A549 (cell line): ENCODE measurements at regions not wholly inside any gene's neighbourhood (a gene's known extent, or its start where the extent isn't known, plus 50 kb on each side); places are given as distances from the start of the nearest gene placed in this dataset.

ENCODE experiments used
- CHD2 ChIP-seq: fragments of 150-350 bp; IDR thresholded peaks from 2 replicates; pipeline ENCODE4 v1.6.1; 2014; ENCODE audit warnings: low read length; ENCODE audit not compliant: partially characterized antibody
- FOSL2 ChIP-seq, 2 experiments: fragments of 450-650 bp in 1 of 2; fragments of >200 bp in 1 of 2; sonication (Bioruptor Twin) in 1 of 2; formaldehyde crosslinking; IDR thresholded peaks; 2 replicates each; pipeline versions ENCODE4 v1.5.0 to v1.6.1; 2016 to 2020; ENCODE audit warnings: mild to moderate bottlenecking in 1 of 2, moderate library complexity in 1 of 2
- HDAC2 ChIP-seq: fragments of 200-600 bp; sonication (generic); IDR thresholded peaks from 2 replicates; pipeline ENCODE4 v1.6.1; 2016
- JUN ChIP-seq, 2 experiments: fragments of >200 bp; sonication (Bioruptor Twin); formaldehyde crosslinking; IDR thresholded peaks; 2 replicates in 1 of 2; 3 replicates in 1 of 2; pipeline ENCODE4 v1.6.1; 2016 to 2017
- MAFK ChIP-seq: fragments of 450-650 bp; IDR thresholded peaks from 2 replicates; pipeline ENCODE4 v1.6.1; 2014; ENCODE audit not compliant: partially characterized antibody
- PHF8 ChIP-seq: fragments of 200-600 bp; sonication (generic); IDR thresholded peaks from 2 replicates; pipeline ENCODE4 v1.6.1; 2016; ENCODE audit warnings: low read depth, mild to moderate bottlenecking, antibody characterized with exemption, moderate library complexity, borderline replicate concordance
- POLR2A ChIP-seq: IDR thresholded peaks from 2 replicates; pipeline ENCODE4 v1.6.1; 2012; ENCODE audit warnings: mild to moderate bottlenecking, low read length
- RFX5 ChIP-seq: fragments of 450-650 bp; IDR thresholded peaks from 2 replicates; pipeline ENCODE4 v1.7.1; 2014; ENCODE audit warnings: antibody characterized with exemption, mild to moderate bottlenecking, moderate library complexity
- SMC3 ChIP-seq: fragments of >200 bp; sonication (Bioruptor Twin); formaldehyde crosslinking; IDR thresholded peaks from 3 replicates; pipeline ENCODE4 v1.6.1; 2018; ENCODE audit warnings: inconsistent platforms
- TF ChIP-seq, protein P1 (sequence below): fragments of >200 bp; sonication (Bioruptor Twin); formaldehyde crosslinking; IDR thresholded peaks from 3 replicates; pipeline ENCODE4 v1.5.1; 2016
- TF ChIP-seq, protein P2 (sequence below): IDR thresholded peaks from 2 replicates; pipeline ENCODE4 v1.6.1; 2012
- TF ChIP-seq, protein P3 (sequence below): IDR thresholded peaks from 2 replicates; pipeline ENCODE4 v1.6.1; 2012; ENCODE audit warnings: low read depth, borderline replicate concordance
- TF ChIP-seq, protein P4 (sequence below): fragments of 200-600 bp; sonication (generic); IDR thresholded peaks from 2 replicates; pipeline ENCODE4 v1.6.1; 2016; ENCODE audit warnings: antibody characterized with exemption, mild to moderate bottlenecking, moderate library complexity

GRCh38 chr11:23919455-23919854, 577.4 kb upstream of the LUZP2 start:
- TF ChIP-seq, protein P1, sequence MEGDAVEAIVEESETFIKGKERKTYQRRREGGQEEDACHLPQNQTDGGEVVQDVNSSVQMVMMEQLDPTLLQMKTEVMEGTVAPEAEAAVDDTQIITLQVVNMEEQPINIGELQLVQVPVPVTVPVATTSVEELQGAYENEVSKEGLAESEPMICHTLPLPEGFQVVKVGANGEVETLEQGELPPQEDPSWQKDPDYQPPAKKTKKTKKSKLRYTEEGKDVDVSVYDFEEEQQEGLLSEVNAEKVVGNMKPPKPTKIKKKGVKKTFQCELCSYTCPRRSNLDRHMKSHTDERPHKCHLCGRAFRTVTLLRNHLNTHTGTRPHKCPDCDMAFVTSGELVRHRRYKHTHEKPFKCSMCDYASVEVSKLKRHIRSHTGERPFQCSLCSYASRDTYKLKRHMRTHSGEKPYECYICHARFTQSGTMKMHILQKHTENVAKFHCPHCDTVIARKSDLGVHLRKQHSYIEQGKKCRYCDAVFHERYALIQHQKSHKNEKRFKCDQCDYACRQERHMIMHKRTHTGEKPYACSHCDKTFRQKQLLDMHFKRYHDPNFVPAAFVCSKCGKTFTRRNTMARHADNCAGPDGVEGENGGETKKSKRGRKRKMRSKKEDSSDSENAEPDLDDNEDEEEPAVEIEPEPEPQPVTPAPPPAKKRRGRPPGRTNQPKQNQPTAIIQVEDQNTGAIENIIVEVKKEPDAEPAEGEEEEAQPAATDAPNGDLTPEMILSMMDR: no peak
- TF ChIP-seq CHD2 (no peak), PHF8 (no peak), POLR2A (no peak), SMC3 (no peak), FOSL2 (IDR thresholded peaks at IDR 0.05) (no peak), FOSL2 (CRISPR knock-in tag; IDR thresholded peaks at IDR 0.05) (no peak), JUN (IDR thresholded peaks at IDR 0.05) (no peak), HDAC2 (no peak), RFX5 (no peak), MAFK (no peak)
- TF ChIP-seq, protein P2, sequence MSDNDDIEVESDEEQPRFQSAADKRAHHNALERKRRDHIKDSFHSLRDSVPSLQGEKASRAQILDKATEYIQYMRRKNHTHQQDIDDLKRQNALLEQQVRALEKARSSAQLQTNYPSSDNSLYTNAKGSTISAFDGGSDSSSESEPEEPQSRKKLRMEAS: no peak
- TF ChIP-seq, protein P3, sequence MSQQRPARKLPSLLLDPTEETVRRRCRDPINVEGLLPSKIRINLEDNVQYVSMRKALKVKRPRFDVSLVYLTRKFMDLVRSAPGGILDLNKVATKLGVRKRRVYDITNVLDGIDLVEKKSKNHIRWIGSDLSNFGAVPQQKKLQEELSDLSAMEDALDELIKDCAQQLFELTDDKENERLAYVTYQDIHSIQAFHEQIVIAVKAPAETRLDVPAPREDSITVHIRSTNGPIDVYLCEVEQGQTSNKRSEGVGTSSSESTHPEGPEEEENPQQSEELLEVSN: no peak
- TF ChIP-seq, protein P4, sequence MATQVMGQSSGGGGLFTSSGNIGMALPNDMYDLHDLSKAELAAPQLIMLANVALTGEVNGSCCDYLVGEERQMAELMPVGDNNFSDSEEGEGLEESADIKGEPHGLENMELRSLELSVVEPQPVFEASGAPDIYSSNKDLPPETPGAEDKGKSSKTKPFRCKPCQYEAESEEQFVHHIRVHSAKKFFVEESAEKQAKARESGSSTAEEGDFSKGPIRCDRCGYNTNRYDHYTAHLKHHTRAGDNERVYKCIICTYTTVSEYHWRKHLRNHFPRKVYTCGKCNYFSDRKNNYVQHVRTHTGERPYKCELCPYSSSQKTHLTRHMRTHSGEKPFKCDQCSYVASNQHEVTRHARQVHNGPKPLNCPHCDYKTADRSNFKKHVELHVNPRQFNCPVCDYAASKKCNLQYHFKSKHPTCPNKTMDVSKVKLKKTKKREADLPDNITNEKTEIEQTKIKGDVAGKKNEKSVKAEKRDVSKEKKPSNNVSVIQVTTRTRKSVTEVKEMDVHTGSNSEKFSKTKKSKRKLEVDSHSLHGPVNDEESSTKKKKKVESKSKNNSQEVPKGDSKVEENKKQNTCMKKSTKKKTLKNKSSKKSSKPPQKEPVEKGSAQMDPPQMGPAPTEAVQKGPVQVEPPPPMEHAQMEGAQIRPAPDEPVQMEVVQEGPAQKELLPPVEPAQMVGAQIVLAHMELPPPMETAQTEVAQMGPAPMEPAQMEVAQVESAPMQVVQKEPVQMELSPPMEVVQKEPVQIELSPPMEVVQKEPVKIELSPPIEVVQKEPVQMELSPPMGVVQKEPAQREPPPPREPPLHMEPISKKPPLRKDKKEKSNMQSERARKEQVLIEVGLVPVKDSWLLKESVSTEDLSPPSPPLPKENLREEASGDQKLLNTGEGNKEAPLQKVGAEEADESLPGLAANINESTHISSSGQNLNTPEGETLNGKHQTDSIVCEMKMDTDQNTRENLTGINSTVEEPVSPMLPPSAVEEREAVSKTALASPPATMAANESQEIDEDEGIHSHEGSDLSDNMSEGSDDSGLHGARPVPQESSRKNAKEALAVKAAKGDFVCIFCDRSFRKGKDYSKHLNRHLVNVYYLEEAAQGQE: no peak
